ENCODE measurements at regions not wholly inside any gene's neighbourhood (a gene's known extent, or its start where the extent isn't known, plus 50 kb on each side); places are given as distances from the start of the nearest gene placed in this dataset.
"Not testable (repeated sequence)": the region's sequence is repeated elsewhere in the genome, so short reads cannot be mapped to it uniquely, and the experiment has no call there.

- DNase-seq (ENCODE audit: low read depth), result peak; percentile 7
These were observed 58.3 kb upstream of the EEA1 start for GRCh38 chr12:92987362-92987761.

DNA sequence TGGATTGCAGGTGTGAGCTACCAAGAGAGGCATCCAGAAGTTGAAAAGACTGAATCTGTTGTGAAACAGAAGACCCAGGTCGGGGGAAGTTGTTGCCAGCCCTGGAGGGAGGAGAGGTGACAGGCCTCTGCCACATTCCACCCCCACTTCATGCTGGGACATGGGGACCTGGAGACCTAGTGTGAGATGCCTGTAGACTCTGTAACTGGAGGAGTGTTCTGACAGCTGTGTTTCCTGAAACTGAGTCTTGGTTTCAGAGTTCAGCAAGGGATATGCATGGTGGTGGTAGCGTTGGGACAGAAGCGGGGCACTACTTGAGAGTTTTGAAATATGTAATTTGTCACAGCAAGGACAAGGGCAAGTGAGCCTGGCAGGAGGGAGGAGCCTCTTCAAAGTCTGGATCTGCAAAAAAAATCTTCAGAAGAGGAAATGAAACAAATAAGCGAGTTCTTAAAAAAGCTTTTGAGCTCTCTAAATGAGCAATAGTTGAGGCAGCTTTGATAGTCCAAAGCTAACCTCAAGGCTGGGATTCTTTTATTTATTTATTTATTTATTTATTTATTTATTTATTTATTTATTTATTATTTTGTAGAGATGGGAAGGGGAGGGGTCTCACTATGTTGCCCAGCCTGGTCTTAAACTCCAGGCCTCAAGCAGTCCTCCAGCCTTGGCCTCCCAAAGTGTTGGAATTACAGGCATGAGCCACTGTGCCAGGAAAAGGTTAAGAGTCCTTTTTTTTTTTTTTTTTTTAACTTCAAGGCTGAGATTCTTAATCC, 58.9 kb upstream of the EEA1 start:
- DNase-seq (ENCODE audit: low read depth), result no peak

DNA sequence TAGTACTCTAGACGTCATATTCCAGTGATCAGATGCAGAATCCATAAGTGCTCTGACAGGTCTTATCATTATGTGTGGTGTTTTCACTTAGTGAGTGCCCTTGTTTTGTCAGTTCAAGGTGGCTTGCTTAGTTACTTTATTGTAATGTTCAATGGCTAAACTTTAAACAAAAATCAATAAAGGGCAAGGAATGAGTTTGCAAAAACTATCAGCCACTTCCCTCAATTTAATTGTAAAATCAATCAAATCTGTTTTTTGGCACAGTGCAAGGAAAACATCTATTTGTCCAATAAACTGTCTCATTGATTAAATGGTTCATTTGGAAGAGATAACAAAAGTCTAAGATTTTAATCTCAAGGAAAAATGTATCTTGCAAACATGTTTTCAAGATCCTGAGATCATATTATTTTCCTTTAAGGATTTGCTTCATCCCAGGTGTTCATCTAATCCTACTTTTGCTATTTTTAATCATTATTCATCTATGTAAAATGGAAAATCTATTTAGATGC, 59.6 kb upstream of the EEA1 start:
- DNase-seq (ENCODE audit: low read depth), result no peak

DNA sequence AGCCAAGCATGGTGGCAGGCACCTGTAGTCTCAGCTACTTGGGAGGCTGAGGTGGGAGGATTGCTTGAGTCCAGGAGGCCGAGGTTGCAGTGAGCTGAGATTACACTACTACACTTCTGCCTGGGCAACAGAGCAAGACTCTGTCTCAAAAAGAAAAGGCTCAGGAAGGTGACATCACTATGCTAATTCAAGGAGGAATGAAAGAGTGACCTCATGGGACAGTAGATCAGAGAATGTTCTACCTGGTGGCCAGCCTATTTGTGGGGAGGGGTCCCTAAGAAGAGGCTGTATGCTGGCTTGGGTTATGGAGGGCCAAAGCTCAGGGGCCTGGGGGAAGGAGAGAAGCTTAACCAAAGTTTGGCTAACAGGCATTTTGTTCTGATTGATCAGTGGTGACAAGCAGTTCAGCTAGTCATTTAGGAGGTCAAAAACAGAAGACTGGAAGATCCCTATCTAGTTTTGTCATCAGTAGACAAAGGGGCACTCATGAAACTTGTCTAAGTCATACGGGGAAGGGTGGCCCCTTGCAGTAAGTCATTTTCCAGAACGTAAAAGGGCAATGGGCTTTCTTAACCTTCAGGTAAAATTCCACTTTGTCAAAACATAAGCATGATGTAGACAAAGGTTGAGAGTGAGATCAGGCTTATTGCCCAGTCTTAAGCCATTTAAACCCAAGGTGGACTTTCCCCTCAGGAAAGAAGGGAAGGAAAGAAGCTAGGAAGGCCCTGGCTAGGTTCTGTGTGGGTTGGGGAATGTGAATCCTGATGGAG, 60.8 kb upstream of the EEA1 start:
- no peak for DNase-seq (ENCODE audit: low read depth)

GRCh38 chr12:92991134-92991533, 62.0 kb upstream of the EEA1 start:
- no peak for DNase-seq (ENCODE audit: low read depth)

DNA sequence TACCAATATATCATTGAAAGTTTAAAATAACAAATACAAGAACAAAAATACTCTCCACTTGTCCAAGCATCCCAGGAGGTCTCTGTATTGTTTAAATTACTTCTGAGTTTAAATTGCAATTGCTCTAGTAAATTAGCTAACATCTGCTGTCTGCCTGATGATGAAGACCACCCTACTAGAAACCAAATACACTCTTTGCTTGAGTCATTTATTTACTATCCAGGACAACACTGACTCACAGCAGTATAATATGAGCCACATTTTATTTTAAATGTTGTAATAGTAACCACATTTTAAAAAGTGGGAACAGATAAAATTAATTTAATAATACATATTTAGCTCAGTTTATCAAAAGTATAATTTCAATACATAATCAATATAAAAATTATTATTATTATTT, 62.9 kb upstream of the EEA1 start:
- DNase-seq (ENCODE audit: low read depth), result no peak

DNA sequence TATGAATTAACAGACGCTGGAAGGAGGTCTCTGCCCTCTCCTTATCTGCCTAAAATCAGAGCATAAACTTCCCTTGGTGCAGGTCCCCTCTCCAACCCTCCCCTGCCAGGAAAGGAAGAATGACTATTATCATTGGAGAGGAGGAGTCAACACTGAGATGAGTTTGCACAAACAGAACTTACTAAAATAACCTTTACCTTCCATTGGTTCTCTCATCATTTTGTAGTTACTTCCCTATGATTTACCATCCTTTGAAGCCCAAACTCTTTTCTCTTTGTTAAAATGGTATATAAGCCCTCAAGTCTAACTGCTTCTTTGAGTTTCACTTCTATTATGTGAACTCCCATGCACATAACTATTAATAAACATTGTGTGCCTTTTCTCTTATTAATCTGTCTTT, 64.2 kb upstream of the EEA1 start:
- DNase-seq (ENCODE audit: low read depth), result no peak

- DNase-seq (ENCODE audit: low read depth), result no peak
These were observed 66.3 kb upstream of the EEA1 start for GRCh38 chr12:92995258-92995903.

- DNase-seq (ENCODE audit: low read depth), result no peak
These were observed 70.9 kb upstream of the EEA1 start for GRCh38 chr12:93000026-93000425.

- DNase-seq (ENCODE audit: low read depth), result no peak
These were observed 72.3 kb upstream of the EEA1 start for GRCh38 chr12:93001407-93001806.

- DNase-seq (ENCODE audit: low read depth), result no peak
These were observed 73.4 kb upstream of the EEA1 start for GRCh38 chr12:93002293-93003054.

DNA sequence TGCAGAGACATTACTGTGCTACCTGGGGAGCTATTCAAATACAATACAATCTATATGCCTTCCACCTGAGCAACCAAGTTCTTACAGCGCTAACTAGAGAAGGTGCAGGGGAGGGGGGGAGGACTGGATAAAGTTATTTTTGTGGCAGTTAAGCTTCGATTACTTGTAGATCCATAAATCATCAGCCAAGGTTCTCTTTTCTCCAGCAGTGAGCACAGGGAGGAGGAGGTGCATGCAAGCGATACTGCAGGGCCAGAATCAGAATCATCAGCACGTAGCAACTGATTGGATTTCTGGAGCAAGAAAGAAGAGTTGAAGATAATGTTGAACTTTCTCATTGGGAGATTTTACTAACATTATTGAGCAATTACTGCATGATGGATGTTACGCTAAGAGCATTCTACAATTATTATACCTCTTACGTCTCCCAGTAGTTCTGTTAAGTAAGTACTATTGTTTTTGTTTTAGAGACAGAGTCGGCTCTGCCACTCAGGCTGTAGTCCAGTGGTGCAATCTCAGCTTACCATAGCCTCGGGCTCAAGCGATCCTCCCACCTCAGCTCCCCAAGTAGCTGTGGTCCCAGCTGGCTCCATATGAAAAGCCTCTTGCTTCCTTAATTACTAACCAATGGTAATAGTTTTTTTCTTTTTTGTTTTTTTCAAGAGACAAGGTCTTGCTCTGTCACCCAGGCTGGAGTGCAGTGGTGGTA, 74.6 kb upstream of the EEA1 start:
- DNase-seq (ENCODE audit: low read depth), result no peak

DNA sequence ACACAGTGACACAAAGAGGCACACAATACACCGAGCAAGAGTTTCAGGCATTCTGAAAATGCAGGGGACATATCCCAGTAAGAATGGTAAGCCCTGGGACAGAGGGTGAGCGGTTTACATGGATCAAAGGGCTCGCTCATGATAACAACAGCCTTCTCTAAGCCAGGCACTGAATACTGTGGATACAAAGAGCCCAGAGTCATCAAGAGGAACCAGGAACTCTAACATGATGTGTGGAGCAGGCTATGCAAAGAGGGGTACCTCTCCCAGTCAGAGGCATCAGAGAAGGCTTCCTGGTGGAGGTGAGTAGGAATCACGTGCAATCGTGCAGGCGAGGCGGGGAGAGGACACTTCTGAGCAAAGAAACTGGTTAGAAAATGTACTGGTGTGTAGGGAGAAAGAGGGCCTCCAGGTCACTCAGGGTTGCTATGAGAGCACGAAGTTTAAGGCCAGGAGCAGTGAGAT, 76.9 kb upstream of the EEA1 start:
- DNase-seq (ENCODE audit: low read depth), result no peak

- DNase-seq (ENCODE audit: low read depth), result no peak
These were observed 77.5 kb upstream of the EEA1 start for GRCh38 chr12:93006471-93007208.

DNA sequence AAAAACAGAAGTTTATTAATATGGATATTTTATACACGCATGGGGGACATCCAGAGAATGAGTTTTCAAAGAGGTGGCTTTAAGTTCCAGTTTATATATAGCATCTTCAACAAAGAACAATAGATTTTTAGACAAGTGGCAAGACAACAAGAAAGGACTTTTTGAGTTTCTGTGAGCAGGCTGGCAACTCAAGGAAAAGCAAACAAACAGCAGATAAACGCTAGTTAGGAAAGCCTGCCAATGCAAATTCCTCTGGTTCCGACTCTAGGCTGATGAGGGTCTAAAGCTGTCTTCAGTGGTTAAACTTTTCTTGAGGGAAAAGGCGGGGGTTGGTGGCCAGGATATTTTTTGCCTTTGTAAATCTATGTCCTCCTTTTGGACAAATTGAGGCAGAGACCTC, 78.4 kb upstream of the EEA1 start:
- no peak for DNase-seq (ENCODE audit: low read depth)

DNA sequence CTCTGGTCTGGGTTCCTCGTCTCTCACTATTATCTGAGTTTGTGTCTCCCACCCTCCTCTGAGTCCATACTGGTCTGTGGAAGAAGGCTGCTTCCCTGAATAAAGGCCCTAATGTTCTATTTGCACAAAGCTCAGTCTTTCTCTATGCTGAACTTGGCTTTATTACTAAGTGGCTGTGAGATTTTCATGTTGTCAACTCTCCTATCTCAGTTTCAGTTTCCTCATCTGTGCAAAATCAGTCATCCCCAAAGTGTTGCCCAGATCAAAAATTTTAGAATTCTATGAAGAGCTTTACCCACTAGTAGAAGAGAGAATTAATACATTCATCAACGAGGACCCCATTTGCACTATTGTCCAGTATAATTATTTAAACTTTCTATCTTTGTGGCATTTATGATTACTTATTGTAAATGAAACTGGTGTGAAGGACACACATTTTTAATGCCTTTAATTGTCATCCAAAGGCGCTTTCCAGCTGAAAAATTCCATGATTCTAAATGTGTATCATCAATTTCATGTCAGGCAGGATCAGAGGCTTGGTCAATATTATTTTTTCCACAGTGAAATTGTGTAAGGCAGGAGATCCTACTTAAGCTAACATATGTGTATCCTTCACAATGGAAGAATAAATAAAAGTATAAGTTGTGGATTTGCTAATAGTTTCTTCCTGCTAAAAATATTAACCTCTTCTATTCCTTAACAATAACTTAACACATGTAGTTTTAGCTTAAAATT, 79.1 kb upstream of the EEA1 start:
- DNase-seq (ENCODE audit: low read depth), result no peak

DNA sequence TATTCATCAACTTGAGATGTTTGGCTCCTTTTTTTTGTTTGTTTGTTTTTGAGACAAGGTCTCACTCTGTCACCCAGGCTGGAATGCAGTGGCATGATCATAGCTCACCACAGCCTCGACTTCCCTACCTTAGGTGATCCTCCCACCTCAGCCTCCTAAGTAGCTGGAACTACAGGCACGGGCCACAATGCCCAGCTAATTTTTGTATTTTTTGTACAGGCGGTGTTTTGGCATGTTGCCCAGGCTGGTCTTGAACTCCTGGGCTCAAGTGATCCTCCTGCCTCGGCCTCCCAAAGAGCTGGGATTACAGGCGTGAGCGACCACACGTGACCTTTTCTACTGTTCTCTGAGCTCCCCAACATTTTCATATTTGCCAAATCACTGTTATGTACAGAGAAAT, 79.8 kb upstream of the EEA1 start:
- not testable (repeated sequence) for DNase-seq (ENCODE audit: low read depth)

GRCh38 chr12:93009533-93009932, 80.4 kb upstream of the EEA1 start:
- no peak for DNase-seq (ENCODE audit: low read depth)

DNA sequence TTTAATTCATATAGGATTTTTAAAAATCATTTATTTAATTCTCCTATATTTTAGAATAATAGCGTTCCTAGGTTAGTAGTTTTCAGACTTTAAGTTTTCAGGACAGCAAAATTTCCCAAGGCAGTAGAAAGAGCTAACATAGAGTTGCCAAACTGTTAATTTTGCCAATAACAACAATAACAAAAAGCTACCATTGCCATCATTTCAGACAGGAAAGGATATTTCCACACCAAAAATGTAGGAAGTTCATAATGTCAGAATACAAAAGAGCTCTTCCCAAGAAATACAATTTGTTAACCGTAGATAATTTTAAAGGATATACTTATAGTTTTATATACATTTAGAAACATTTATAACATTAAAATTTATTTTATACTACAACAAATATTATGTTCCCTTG, 81.4 kb upstream of the EEA1 start:
- no peak for DNase-seq (ENCODE audit: low read depth)

GRCh38 chr12:93011100-93011499, 82.0 kb upstream of the EEA1 start:
- DNase-seq (ENCODE audit: low read depth), result no peak
